ENCODE measurements at regions not wholly inside any gene's neighbourhood (a gene's known extent, or its start where the extent isn't known, plus 50 kb on each side); places are given as distances from the start of the nearest gene placed in this dataset.

GRCh38 chr13:55483626-55484158 is 1657.0 kb upstream of the PRR20A start:
- TF ChIP-seq ZNF248 (tag by site-specific recombination; IDR thresholded peaks at IDR 0.05) (no peak), ZNF362 (tag by site-specific recombination; IDR thresholded peaks at IDR 0.05) (no peak), ZFP37 (tag by site-specific recombination; IDR thresholded peaks at IDR 0.05) (no peak), ZFP41 (tag by site-specific recombination; IDR thresholded peaks at IDR 0.05; ENCODE audit: borderline replicate concordance) (no peak), CTCF (tag by site-specific recombination; IDR thresholded peaks at IDR 0.05) (no peak), ZNF488 (tag by site-specific recombination; IDR thresholded peaks at IDR 0.05) (no peak), ZIC2 (tag by site-specific recombination; IDR thresholded peaks at IDR 0.05) (no peak)
